ENCODE measurements at regions not wholly inside any gene's neighbourhood (a gene's known extent, or its start where the extent isn't known, plus 50 kb on each side); places are given as distances from the start of the nearest gene placed in this dataset.

GRCh38 chr16:5315914-5316313, 218.3 kb upstream of the EEF2KMT start:
- no peak overlapping the region for H4K8ac ChIP-seq (ENCODE audit: low read depth in 2 of 2, low read length in 2 of 2)
- no peak for ATAC-seq (ENCODE audit: low read depth)
- no peak overlapping the region for H2BK20ac ChIP-seq (ENCODE audit: low read depth, low read length)
- no peak for TF ChIP-seq CHD1 (IDR thresholded peaks at IDR 0.05; ENCODE audit: low read depth, low read length)
- no peak for TF ChIP-seq ELK1 (IDR thresholded peaks at IDR 0.05; ENCODE audit: borderline replicate concordance, low read depth, low read length)
- no peak for TF ChIP-seq FOS (IDR thresholded peaks at IDR 0.05; ENCODE audit: low read depth, low read length)
- TF ChIP-seq MXI1 (IDR thresholded peaks at IDR 0.05; ENCODE audit: borderline replicate concordance, low read depth, low read length) = no peak
- no peak for TF ChIP-seq CTCF (conservative IDR thresholded peaks at IDR 0.05; ENCODE audit: low read depth, low read length)
- POLR2A ChIA-PET (ENCODE audit: unreplicated experiment) = no interaction called here
- no peak overlapping the region for H3K14ac ChIP-seq (replicated peaks; ENCODE audit: low read depth, low read length)
- CTCF ChIA-PET = no interaction called here
- no peak overlapping the region for H3K18ac ChIP-seq (ENCODE audit: low read depth, low read length)
- H2BK5ac ChIP-seq (ENCODE audit: low read depth, low read length, poor library complexity, severe bottlenecking) = no peak overlapping the region
- no peak overlapping the region for H3K4ac ChIP-seq (ENCODE audit: low read depth, low read length)
- no peak overlapping the region for H2AK9ac ChIP-seq (replicated peaks; ENCODE audit: low read depth, low read length, poor library complexity)
- H3K36me3 ChIP-seq (ENCODE audit: control insufficient read depth, insufficient read depth, low read length) = no peaks in the 10 kb centered on the region
- no peak overlapping the region for H3K23ac ChIP-seq (ENCODE audit: low read depth, low read length)
- 58% methylated on average over 2 of the region's 5 CpGs; no CpG with 5 or more reads in 1 of the 2 experiments for WGBS, 2 experiments (ENCODE audit: extremely low coverage in 2 of 2, insufficient read length in 1 of 2)
- H2AK5ac ChIP-seq (ENCODE audit: low read depth, low read length) = no peak overlapping the region
- H3K27me3 ChIP-seq (ENCODE audit: control insufficient read depth, insufficient read depth, low read length) = no peaks in the 10 kb centered on the region
- H3K4me3 ChIP-seq (ENCODE audit: insufficient read depth, low read depth, low read length) = no peak overlapping the region
- no peaks in the 10 kb centered on the region for H3K79me1 ChIP-seq (ENCODE audit: low read depth in 1 of 2, low read length in 2 of 2)
- in situ Hi-C loops (cut with MboI; ENCODE audit: low sequenced_read_pairs) = no loop called here
- no peak overlapping the region for H4K91ac ChIP-seq (ENCODE audit: insufficient read depth, low read depth, low read length)
- dilution Hi-C loops (cut with HindIII; ENCODE audit: low sequenced_read_pairs, unreplicated experiment) = no loop called here
- H2AFZ ChIP-seq (replicated peaks; ENCODE audit: low read length, poor library complexity) = no peak overlapping the region
- H4K5ac ChIP-seq (ENCODE audit: low read depth, low read length) = no peak overlapping the region
- no peak overlapping the region for H2BK15ac ChIP-seq (ENCODE audit: low read depth, low read length)
- intact Hi-C loops (cut with micrococcal nuclease) = no loop called here
- H3K4me2 ChIP-seq (ENCODE audit: low read depth, low read length) = no peak overlapping the region
- peaks cover 33% of the 10 kb centered on the region for H3K9me3 ChIP-seq (ENCODE audit: control insufficient read depth, insufficient read depth, low read length)
- H3K56ac ChIP-seq (ENCODE audit: extremely low read depth, insufficient read depth, low read length) = no peak overlapping the region
- no peak overlapping the region for H3K9ac ChIP-seq (ENCODE audit: low read depth, low read length)
- no peak for DNase-seq
- H3K27ac ChIP-seq (ENCODE audit: insufficient read depth, low read length) = no peak overlapping the region
- BruUV-seq (replicated peaks) = no TSS peak
- H3K9me1 ChIP-seq (ENCODE audit: insufficient read depth, low read length) = no peaks in the 10 kb centered on the region
- H3K4me1 ChIP-seq (ENCODE audit: control insufficient read depth, insufficient read depth, low read length) = no peaks in the 10 kb centered on the region
- H2BK120ac ChIP-seq (ENCODE audit: low read depth, low read length) = no peak overlapping the region
- no peaks in the 10 kb centered on the region for H4K20me1 ChIP-seq (ENCODE audit: insufficient read depth, low read length)
